Lower leg skin (tissue), 4 donors: ENCODE measurements at regions not wholly inside any gene's neighbourhood (a gene's known extent, or its start where the extent isn't known, plus 50 kb on each side); places are given as distances from the start of the nearest gene placed in this dataset.

Experiments used
- DNase-seq, 2 donors: peaks; one replicate each; pipeline ENCODE4 v3.0.0-alpha.2; 2019; ENCODE audit warnings: low spot score in 2 of 2
- H3K4me3 ChIP-seq: fragments of 200-600 bp; sonication (generic); 2 replicates; pipeline ENCODE4 v1.5.1; 2017; ENCODE audit warnings: mild to moderate bottlenecking, low read depth; ENCODE audit not compliant: poor library complexity, severe bottlenecking
- CTCF ChIP-seq, 3 donors: fragments of 450-650 bp; IDR thresholded peaks; one replicate each; pipeline ENCODE4 v1.5.1; 2016; ENCODE audit warnings: antibody characterized with exemption in 3 of 3, mild to moderate bottlenecking in 3 of 3, moderate library complexity in 2 of 3
- POLR2A ChIP-seq, 2 donors: fragments of 450-650 bp; IDR thresholded peaks; one replicate each; pipeline ENCODE4 v1.6.1; 2016 to 2017; ENCODE audit warnings: antibody characterized with exemption in 2 of 2, mild to moderate bottlenecking in 1 of 2, moderate library complexity in 1 of 2
- whole genome bisulfite sequencing, 2 donors: methylation state at CpG; one replicate each; pipeline ENCODE4 v1.1.5; 2018; 5-methylcytosine and 5-hydroxymethylcytosine counted together
- intact Hi-C: fragments of 100-400 bp; cut with DNase I; formaldehyde crosslinking; loops from one replicate; pipeline ENCODE4 v1.15.0; 2023; ENCODE audit warnings: low total_unique reads

GRCh38 chr4:67130411-67130810 is 414.9 kb downstream of the CENPC start:
- 75 to 81% methylated on average over 1 of the region's 1 CpG for WGBS, 2 donors
- DNase-seq: no peak
- no peak overlapping the region for H3K4me3 ChIP-seq
- intact Hi-C loops: no loop called here
- TF ChIP-seq POLR2A (IDR thresholded peaks at IDR 0.05) (no peak), CTCF (IDR thresholded peaks at IDR 0.05) (no peak)

GRCh38 chr4:67126570-67126969 is 418.7 kb downstream of the CENPC start:
- intact Hi-C loops: no loop called here
- 69 to 71% methylated on average over 4 of the region's 4 CpGs for WGBS, 2 donors
- DNase-seq: no peak
- TF ChIP-seq POLR2A (IDR thresholded peaks at IDR 0.05): no peak
- no peak for TF ChIP-seq CTCF (IDR thresholded peaks at IDR 0.05)
- no peak overlapping the region for H3K4me3 ChIP-seq

- 84 to 86% methylated on average over 5 of the region's 5 CpGs for WGBS, 2 donors
- intact Hi-C loops: no loop called here
- DNase-seq: no peak
These were observed 419.4 kb downstream of the CENPC start for GRCh38 chr4:67125636-67126514.

GRCh38 chr4:67124716-67125115 is 420.6 kb downstream of the CENPC start:
- intact Hi-C loops: no loop called here
- no peak for TF ChIP-seq POLR2A (IDR thresholded peaks at IDR 0.05)
- 75 to 76% methylated on average over 4 of the region's 4 CpGs for WGBS, 2 donors
- no peak overlapping the region for H3K4me3 ChIP-seq
- no peak for DNase-seq

More at GRCh38 chr4:67125636-67126514, 419.4 kb downstream of the CENPC start:
- H3K4me3 ChIP-seq: no peak overlapping the region
- no peak for TF ChIP-seq POLR2A (IDR thresholded peaks at IDR 0.05)
- no peak for TF ChIP-seq CTCF (IDR thresholded peaks at IDR 0.05)

- WGBS, 2 donors: 35 to 57% methylated on average over 3 of the region's 3 CpGs
- intact Hi-C loops: no loop called here
- DNase-seq: no peak
- no peak for TF ChIP-seq POLR2A (IDR thresholded peaks at IDR 0.05)
- TF ChIP-seq CTCF (IDR thresholded peaks at IDR 0.05): no peak
- no peak overlapping the region for H3K4me3 ChIP-seq
These were observed 423.3 kb downstream of the CENPC start for GRCh38 chr4:67122029-67122428.

- H3K4me3 ChIP-seq: no peak overlapping the region
- DNase-seq: no peak
- 39 to 60% methylated on average over 1 of the region's 1 CpG for WGBS, 2 donors
- intact Hi-C loops: no loop called here
- TF ChIP-seq POLR2A (IDR thresholded peaks at IDR 0.05) (no peak), CTCF (IDR thresholded peaks at IDR 0.05) (no peak)
These were observed 424.9 kb downstream of the CENPC start for GRCh38 chr4:67120369-67120768.
